ENCODE measurements at regions not wholly inside any gene's neighbourhood (a gene's known extent, or its start where the extent isn't known, plus 50 kb on each side); places are given as distances from the start of the nearest gene placed in this dataset.
A peak's percentile ranks its signal among the peaks of the same experiment; 100 is the strongest.
"Not testable (repeated sequence)": the region's sequence is repeated elsewhere in the genome, so short reads cannot be mapped to it uniquely, and the experiment has no call there.

GRCh38 chr12:65728848-65729793 lies 95.2 kb upstream of the HMGA2 start:
- TF ChIP-seq CTCF (IDR thresholded peaks at IDR 0.05; ENCODE audit: low read depth, low read length) = no peak
- peak; percentile 16 to 22 for DNase-seq (ENCODE audit: low read depth in 2 of 2)
- peak overlapping the region; percentile 51 to 62 for H3K4me3 ChIP-seq (replicated peaks in 1 of 2; ENCODE audit: low read depth in 2 of 2, low read length in 2 of 2)

GRCh38 chr12:65731771-65732170 lies 92.5 kb upstream of the HMGA2 start:
- no peak overlapping the region for H3K4me3 ChIP-seq (replicated peaks in 1 of 2; ENCODE audit: low read depth in 2 of 2, low read length in 2 of 2)
- no peak for DNase-seq (ENCODE audit: low read depth in 2 of 2)
- no peak for TF ChIP-seq CTCF (IDR thresholded peaks at IDR 0.05; ENCODE audit: low read depth, low read length)

- DNase-seq (ENCODE audit: low read depth in 2 of 2); H3K4me3 ChIP-seq (replicated peaks in 1 of 2; ENCODE audit: low read depth in 2 of 2, low read length in 2 of 2): not testable (repeated sequence)
Observed at GRCh38 chr12:65733643-65734042, 90.6 kb upstream of the HMGA2 start.

GRCh38 chr12:65734226-65734625 lies 90.1 kb upstream of the HMGA2 start:
- no peak for TF ChIP-seq CTCF (IDR thresholded peaks at IDR 0.05; ENCODE audit: low read depth, low read length)
- DNase-seq (ENCODE audit: low read depth in 2 of 2) = no peak
- H3K4me3 ChIP-seq (replicated peaks in 1 of 2; ENCODE audit: low read depth in 2 of 2, low read length in 2 of 2) = no peak overlapping the region

- no peak for TF ChIP-seq CTCF (IDR thresholded peaks at IDR 0.05; ENCODE audit: low read depth, low read length)
- no peak overlapping the region for H3K4me3 ChIP-seq (replicated peaks in 1 of 2; ENCODE audit: low read depth in 2 of 2, low read length in 2 of 2)
- DNase-seq (ENCODE audit: low read depth in 2 of 2) = no peak
Observed at GRCh38 chr12:65739606-65740005, 84.7 kb upstream of the HMGA2 start.

GRCh38 chr12:65740506-65740872 lies 83.8 kb upstream of the HMGA2 start:
- TF ChIP-seq CTCF (IDR thresholded peaks at IDR 0.05; ENCODE audit: low read depth, low read length) = no peak
- H3K4me3 ChIP-seq (replicated peaks in 1 of 2; ENCODE audit: low read depth in 2 of 2, low read length in 2 of 2) = peak overlapping the region; percentile 51 to 73
- DNase-seq (ENCODE audit: low read depth in 2 of 2) = peak in 1 of 2 donors; percentile 8

- DNase-seq (ENCODE audit: low read depth in 2 of 2) = peak; percentile 85 to 90
- TF ChIP-seq CTCF (IDR thresholded peaks at IDR 0.05; ENCODE audit: low read depth, low read length) = no peak
- peak overlapping the region; percentile 51 to 73 for H3K4me3 ChIP-seq (replicated peaks in 1 of 2; ENCODE audit: low read depth in 2 of 2, low read length in 2 of 2)
Observed at GRCh38 chr12:65740873-65741600, 83.2 kb upstream of the HMGA2 start.
